GM19395 (cell line): ENCODE measurements at regions not wholly inside any gene's neighbourhood (a gene's known extent, or its start where the extent isn't known, plus 50 kb on each side); places are given as distances from the start of the nearest gene placed in this dataset.
"Not testable (repeated sequence)": the region's sequence is repeated elsewhere in the genome, so short reads cannot be mapped to it uniquely, and the experiment has no call there.

ENCODE experiments used
- ATAC-seq: cut with Tn5 transposase; IDR thresholded peaks from one replicate; pipeline ENCODE4 v1.9.1; 2021; ENCODE audit warnings: mild to moderate bottlenecking, moderate library complexity; ENCODE audit not compliant: unreplicated experiment

DNA sequence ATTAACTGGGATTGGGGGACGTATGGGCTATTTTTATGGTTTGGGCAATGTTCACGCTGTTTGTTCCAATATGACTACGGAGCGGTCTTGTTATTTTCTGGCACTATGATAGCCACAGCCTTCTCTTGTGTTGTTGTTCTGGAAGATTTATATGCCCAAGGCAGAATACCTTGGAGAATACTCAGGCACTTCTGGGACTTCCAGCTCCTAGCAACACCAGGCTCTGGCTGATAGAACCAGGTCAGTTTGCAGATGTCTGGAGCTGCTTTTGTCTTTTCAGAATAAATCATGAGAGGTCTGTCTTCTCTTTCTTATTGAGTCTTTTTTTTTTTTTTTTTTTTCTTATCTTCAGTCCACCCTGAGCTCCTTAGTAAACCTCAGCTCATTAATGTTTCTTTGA is 262.5 kb downstream of the MED10 start:
- no peak for ATAC-seq

DNA sequence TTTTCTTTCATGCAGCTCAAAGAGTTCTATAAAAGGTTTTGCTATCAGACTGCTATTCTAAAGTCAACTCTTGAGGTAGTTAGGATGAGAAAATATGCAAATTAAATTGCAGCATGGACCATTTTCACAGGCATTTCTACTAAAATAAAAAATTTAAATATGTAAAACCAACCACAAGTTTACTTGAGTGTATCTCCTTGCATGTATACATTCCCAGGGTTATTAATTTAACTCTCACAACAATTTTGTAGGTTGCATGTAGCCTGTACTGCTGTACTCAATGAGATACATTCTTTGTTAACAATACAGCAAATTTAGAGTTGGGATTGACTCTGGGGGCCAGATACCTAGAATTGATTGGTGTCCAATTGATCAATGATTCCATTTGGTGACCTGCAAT is 265.8 kb downstream of the MED10 start:
- no peak for ATAC-seq

DNA sequence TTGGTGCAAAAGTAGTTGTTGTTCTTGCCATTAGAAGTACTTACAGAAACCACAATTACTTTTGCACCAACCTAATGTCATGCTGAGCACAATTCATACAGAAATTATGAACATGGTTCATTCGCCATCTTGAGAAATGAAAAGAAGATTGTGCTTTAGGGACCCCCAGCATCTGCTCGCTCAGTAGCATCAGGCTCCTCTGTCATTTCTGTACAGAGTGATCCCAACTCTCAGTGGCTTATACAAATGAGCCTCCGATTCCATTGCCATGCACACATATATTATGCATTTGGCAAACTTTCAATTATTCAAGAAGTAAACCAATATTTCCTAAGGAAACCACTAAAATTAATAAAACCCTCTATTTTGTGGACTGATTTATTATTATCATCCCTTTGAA is 266.2 kb downstream of the MED10 start:
- no peak for ATAC-seq

- no peak for ATAC-seq
Observed at GRCh38 chr5:6111131-6111530, 267.2 kb downstream of the MED10 start.

- no peak for ATAC-seq
Observed at GRCh38 chr5:6110441-6111005, 267.8 kb downstream of the MED10 start.

- ATAC-seq = no peak
Observed at GRCh38 chr5:6108981-6109825, 269.1 kb downstream of the MED10 start.

GRCh38 chr5:6108540-6108848 is 269.9 kb downstream of the MED10 start:
- no peak for ATAC-seq

DNA sequence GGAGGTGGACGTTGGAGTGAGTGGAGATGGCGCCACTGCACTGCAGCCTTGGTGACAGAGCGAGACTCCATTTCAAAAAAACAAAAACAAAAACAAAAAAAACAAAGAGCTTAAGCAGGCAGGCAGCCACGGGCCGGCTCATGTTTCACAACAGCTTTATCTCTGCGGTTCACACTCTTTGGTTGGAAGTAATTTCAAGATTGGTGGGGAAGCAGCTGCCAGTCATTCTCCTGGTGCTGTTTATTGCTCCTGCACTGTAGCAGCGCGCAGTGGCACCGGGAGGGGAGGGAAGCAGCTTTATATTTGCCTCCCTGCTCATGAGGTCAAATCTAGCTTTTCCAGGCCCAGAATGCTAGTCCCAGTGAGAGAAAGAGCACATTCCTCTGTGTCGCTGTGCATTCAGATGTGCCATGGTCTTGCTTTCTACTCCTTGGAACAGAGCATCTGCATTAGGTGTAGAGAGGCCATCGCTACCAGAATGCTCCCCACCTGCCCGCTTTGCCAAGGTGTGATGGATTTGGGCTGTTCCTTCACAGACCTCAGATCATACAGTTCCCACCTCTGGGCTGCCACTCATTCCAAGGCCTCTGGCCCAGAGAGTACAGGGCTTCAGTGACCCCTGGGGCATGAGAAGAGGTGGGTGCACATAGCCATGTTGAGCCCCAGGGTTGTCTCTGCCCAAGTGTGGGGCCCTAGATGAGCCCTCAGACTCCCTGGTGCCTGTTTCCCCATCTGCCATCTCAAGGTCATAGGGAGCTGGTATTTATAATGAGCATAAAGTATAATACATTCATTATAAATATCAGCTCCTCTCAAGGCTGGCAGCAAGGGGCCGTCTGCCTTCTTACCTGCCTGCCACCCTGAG is 270.4 kb downstream of the MED10 start:
- no peak for ATAC-seq

GRCh38 chr5:6106756-6107155 is 271.6 kb downstream of the MED10 start:
- ATAC-seq = no peak

DNA sequence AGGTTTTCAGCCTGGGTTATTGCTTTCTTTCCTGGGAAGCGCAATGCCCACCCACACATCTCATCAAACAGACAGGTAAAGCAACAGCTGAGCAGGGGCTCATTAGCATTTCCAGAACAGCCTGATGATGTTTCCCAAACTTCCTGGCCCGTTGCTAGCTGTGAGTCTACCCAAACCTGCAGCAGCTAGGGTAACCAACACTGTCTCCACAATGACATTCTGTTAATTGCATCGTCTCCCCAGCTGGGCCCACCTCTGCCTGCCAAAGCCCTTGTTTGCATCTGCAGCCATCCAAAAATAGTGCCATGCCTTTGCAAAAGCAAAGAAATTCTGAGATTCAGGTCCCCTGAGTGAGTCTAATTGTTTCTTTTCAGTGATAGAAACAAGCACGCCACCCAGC is 273.0 kb downstream of the MED10 start:
- ATAC-seq = no peak

GRCh38 chr5:6096101-6096500 is 282.2 kb downstream of the MED10 start:
- no peak for ATAC-seq

DNA sequence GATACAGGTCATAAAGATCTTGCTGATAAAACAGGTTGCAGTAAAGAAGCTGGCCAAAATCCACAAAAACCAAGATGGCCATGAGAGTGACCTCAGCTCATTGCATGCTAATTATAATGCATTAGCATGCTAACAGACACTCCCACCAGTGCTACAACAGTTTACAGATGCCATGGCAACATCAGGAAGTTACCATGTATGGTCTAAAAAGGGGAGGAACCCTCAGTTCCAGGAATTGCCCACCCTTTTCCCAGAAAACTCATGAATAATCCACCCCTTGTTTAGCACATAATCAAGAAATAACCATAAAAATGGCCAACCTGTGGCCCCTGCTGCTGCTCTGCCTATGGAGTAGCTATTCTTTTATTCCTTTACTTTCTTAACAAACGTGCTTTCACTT is 284.2 kb downstream of the MED10 start:
- ATAC-seq = not testable (repeated sequence)

- ATAC-seq = no peak
Observed at GRCh38 chr5:6090838-6091237, 287.5 kb downstream of the MED10 start.

GRCh38 chr5:6090079-6090654 is 288.2 kb downstream of the MED10 start:
- ATAC-seq = no peak

DNA sequence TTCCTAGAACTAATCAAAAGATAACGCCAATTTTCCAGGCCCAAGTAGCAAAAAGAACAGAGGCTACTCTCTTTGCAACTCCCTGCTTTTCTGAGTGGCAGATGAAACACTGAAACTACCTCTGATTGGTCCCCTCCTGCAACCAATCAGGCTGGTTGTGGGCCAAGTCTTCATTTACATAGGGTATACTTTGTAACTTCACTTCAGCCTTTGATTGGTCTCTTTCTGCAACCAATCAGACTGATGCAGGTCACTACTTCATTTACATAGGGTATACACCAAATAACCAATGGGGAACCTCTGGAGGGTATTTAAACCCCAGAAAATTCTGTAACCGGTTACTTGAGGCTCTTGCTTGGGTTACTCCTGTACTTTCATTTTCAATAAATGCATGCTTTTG is 289.6 kb downstream of the MED10 start:
- no peak for ATAC-seq

DNA sequence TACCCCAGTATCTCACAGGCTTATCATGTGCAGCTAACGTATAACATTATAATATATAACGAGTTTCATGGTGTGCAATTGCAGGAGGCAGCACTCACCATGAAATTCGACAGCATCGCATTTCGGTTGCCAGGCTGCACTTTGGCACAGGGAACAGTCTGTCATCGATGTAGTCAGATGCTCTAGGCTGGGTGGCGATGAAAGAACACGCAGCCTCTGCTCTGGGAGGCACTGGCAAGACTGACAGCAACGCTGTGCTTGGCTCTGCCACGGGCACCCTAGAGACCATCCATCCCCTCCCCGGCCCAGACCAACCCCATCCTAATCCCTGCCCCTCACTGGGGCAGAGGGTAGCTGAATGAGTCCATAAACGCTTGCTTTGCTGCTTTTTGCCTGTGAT is 290.8 kb downstream of the MED10 start:
- ATAC-seq = no peak

- ATAC-seq = no peak
Observed at GRCh38 chr5:6086871-6087270, 291.5 kb downstream of the MED10 start.

- ATAC-seq = no peak
Observed at GRCh38 chr5:6085341-6085860, 292.9 kb downstream of the MED10 start.

- no peak for ATAC-seq
Observed at GRCh38 chr5:6084836-6085235, 293.5 kb downstream of the MED10 start.

GRCh38 chr5:6084376-6084775 is 294.0 kb downstream of the MED10 start:
- ATAC-seq = no peak

DNA sequence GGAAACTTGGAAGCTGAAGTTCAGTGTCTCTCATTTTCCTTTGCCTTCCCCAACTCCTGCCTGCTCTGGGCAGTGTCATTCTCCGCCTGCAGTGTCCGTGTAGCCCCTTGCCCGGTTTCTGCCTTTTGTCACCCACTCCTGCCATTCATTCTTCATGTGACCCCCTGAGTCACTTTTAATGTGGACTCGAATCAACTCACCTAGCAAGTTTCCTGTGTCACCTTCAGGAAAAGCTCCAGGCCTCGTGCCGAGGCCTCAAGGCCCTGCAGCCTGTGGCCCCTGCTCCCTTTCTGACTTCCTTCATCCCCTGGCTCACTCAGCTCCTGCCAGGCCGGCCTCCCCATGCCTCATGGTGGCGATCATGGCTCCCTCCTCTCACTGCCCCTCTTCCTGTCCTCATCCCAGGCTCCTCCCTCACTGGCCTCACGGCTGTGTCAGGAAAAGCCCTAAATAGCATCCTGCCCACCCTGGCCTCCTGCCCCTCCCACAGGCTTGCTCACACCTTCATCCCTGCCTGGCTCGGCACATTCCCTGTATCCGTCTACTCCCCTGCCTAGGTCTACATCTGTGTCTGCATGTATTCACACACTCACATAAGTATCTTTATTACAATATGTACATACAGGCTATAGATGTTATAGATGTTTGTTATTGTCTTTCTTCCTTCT is 294.9 kb downstream of the MED10 start:
- no peak for ATAC-seq
